Neural cell (in vitro differentiated cells): ENCODE measurements at regions not wholly inside any gene's neighbourhood (a gene's known extent, or its start where the extent isn't known, plus 50 kb on each side); places are given as distances from the start of the nearest gene placed in this dataset.

Source experiments
- EP300 ChIP-seq: fragments of 450-650 bp; conservative IDR thresholded peaks from 2 replicates; pipeline ENCODE4 v1.6.1; 2014; ENCODE audit warnings: antibody characterized with exemption, mild to moderate bottlenecking, moderate library complexity; ENCODE audit not compliant: poor library complexity, severe bottlenecking
- EZH2 ChIP-seq: fragments of 200-600, 300-800 bp; shearing (Covaris generic), sonication (generic); IDR thresholded peaks from 2 replicates; pipeline ENCODE4 v1.6.1; 2014; ENCODE audit warnings: antibody characterized with exemption, low read length, borderline replicate concordance, mild to moderate bottlenecking; ENCODE audit not compliant: insufficient read depth, poor library complexity, severe bottlenecking
- MXI1 ChIP-seq: fragments of 450-650 bp; conservative IDR thresholded peaks from 2 replicates; pipeline ENCODE4 v1.6.1; 2014; ENCODE audit warnings: antibody characterized with exemption, mild to moderate bottlenecking; ENCODE audit not compliant: poor library complexity, severe bottlenecking
- POLR2AphosphoS5 ChIP-seq: IDR thresholded peaks from 2 replicates; pipeline ENCODE4 v1.6.1; 2012
- RAD21 ChIP-seq: fragments of 450-650 bp; conservative IDR thresholded peaks from 2 replicates; pipeline ENCODE4 v1.6.1; 2014; ENCODE audit warnings: antibody characterized with exemption, mild to moderate bottlenecking, moderate library complexity
- TAF1 ChIP-seq: IDR thresholded peaks from 2 replicates; pipeline ENCODE4 v1.6.1; 2012; ENCODE audit warnings: low read depth
- TF ChIP-seq, protein P1 (sequence below): fragments of 450-650 bp; IDR thresholded peaks from 2 replicates; pipeline ENCODE4 v1.5.1; 2014; ENCODE audit warnings: antibody characterized with exemption, mild to moderate bottlenecking, moderate library complexity; ENCODE audit not compliant: poor library complexity, severe bottlenecking
- TF ChIP-seq, protein P2 (sequence below): IDR thresholded peaks from 2 replicates; pipeline ENCODE4 v1.6.1; 2012; ENCODE audit warnings: borderline replicate concordance

- no peak for TF ChIP-seq TAF1
- TF ChIP-seq POLR2AphosphoS5: no peak
- TF ChIP-seq EP300: no peak
- no peak for TF ChIP-seq EZH2
- TF ChIP-seq RAD21: no peak
- TF ChIP-seq, protein P1, sequence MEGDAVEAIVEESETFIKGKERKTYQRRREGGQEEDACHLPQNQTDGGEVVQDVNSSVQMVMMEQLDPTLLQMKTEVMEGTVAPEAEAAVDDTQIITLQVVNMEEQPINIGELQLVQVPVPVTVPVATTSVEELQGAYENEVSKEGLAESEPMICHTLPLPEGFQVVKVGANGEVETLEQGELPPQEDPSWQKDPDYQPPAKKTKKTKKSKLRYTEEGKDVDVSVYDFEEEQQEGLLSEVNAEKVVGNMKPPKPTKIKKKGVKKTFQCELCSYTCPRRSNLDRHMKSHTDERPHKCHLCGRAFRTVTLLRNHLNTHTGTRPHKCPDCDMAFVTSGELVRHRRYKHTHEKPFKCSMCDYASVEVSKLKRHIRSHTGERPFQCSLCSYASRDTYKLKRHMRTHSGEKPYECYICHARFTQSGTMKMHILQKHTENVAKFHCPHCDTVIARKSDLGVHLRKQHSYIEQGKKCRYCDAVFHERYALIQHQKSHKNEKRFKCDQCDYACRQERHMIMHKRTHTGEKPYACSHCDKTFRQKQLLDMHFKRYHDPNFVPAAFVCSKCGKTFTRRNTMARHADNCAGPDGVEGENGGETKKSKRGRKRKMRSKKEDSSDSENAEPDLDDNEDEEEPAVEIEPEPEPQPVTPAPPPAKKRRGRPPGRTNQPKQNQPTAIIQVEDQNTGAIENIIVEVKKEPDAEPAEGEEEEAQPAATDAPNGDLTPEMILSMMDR: no peak
- TF ChIP-seq, protein P2, sequence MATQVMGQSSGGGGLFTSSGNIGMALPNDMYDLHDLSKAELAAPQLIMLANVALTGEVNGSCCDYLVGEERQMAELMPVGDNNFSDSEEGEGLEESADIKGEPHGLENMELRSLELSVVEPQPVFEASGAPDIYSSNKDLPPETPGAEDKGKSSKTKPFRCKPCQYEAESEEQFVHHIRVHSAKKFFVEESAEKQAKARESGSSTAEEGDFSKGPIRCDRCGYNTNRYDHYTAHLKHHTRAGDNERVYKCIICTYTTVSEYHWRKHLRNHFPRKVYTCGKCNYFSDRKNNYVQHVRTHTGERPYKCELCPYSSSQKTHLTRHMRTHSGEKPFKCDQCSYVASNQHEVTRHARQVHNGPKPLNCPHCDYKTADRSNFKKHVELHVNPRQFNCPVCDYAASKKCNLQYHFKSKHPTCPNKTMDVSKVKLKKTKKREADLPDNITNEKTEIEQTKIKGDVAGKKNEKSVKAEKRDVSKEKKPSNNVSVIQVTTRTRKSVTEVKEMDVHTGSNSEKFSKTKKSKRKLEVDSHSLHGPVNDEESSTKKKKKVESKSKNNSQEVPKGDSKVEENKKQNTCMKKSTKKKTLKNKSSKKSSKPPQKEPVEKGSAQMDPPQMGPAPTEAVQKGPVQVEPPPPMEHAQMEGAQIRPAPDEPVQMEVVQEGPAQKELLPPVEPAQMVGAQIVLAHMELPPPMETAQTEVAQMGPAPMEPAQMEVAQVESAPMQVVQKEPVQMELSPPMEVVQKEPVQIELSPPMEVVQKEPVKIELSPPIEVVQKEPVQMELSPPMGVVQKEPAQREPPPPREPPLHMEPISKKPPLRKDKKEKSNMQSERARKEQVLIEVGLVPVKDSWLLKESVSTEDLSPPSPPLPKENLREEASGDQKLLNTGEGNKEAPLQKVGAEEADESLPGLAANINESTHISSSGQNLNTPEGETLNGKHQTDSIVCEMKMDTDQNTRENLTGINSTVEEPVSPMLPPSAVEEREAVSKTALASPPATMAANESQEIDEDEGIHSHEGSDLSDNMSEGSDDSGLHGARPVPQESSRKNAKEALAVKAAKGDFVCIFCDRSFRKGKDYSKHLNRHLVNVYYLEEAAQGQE: no peak
- TF ChIP-seq MXI1: no peak
Observed at GRCh38 chr9:108181441-108181840, 674.3 kb downstream of the ACTL7B start.
